HG02973 (cell line): ENCODE measurements at regions not wholly inside any gene's neighbourhood (a gene's known extent, or its start where the extent isn't known, plus 50 kb on each side); places are given as distances from the start of the nearest gene placed in this dataset.

ENCODE experiments used
- ATAC-seq: cut with Tn5 transposase; IDR thresholded peaks from one replicate; pipeline ENCODE4 v1.9.1; 2021; ENCODE audit warnings: moderate library complexity; ENCODE audit not compliant: unreplicated experiment

GRCh38 chr7:155962968-155963300 is 150.7 kb upstream of the SHH start:
- no peak for ATAC-seq

GRCh38 chr7:155962191-155962967 is 150.1 kb upstream of the SHH start:
- no peak for ATAC-seq

- no peak for ATAC-seq
Measured at GRCh38 chr7:155961241-155962190, 149.3 kb upstream of the SHH start.

GRCh38 chr7:155959894-155960293 is 147.6 kb upstream of the SHH start:
- no peak for ATAC-seq

- ATAC-seq = no peak
Measured at GRCh38 chr7:155956977-155957376, 144.7 kb upstream of the SHH start.

GRCh38 chr7:155955367-155955635 is 143.0 kb upstream of the SHH start:
- ATAC-seq = no peak

GRCh38 chr7:155954550-155955366 is 142.5 kb upstream of the SHH start:
- no peak for ATAC-seq

GRCh38 chr7:155953781-155954549 is 141.7 kb upstream of the SHH start:
- no peak for ATAC-seq

- ATAC-seq = no peak
Measured at GRCh38 chr7:155953501-155953778, 141.2 kb upstream of the SHH start.

- no peak for ATAC-seq
Measured at GRCh38 chr7:155951554-155952158, 139.4 kb upstream of the SHH start.

GRCh38 chr7:155950898-155951553 is 138.8 kb upstream of the SHH start:
- no peak for ATAC-seq

- no peak for ATAC-seq
Measured at GRCh38 chr7:155948845-155949244, 136.6 kb upstream of the SHH start.

GRCh38 chr7:155948423-155948822 is 136.2 kb upstream of the SHH start:
- ATAC-seq = no peak

- ATAC-seq = no peak
Measured at GRCh38 chr7:155947051-155947450, 134.8 kb upstream of the SHH start.

GRCh38 chr7:155945670-155946325 is 133.5 kb upstream of the SHH start:
- no peak for ATAC-seq

GRCh38 chr7:155944901-155945300 is 132.6 kb upstream of the SHH start:
- ATAC-seq = no peak

GRCh38 chr7:155943251-155943899 is 131.1 kb upstream of the SHH start:
- ATAC-seq = no peak

- no peak for ATAC-seq
Measured at GRCh38 chr7:155942226-155942950, 130.1 kb upstream of the SHH start.
